GM13977 (cell line): ENCODE measurements at regions not wholly inside any gene's neighbourhood (a gene's known extent, or its start where the extent isn't known, plus 50 kb on each side); places are given as distances from the start of the nearest gene placed in this dataset.

Experiments
- DNase-seq: peaks from one replicate; pipeline ENCODE4 v3.0.0; 2012; ENCODE audit warnings: low spot score
- CTCF ChIP-seq: IDR thresholded peaks from 2 replicates; pipeline ENCODE4 v1.5.1; 2012; ENCODE audit warnings: mild to moderate bottlenecking, control low read depth; ENCODE audit not compliant: insufficient read depth; ENCODE audit errors: extremely low read depth, missing control alignments
- in situ Hi-C: fragments of 300-500 bp; cut with MboI; formaldehyde crosslinking; loops from one replicate; pipeline ENCODE4 v1.12.0; 2022; ENCODE audit warnings: low sequenced_read_pairs, low pct_unique_long_range_greater_than_20kb, mixed read lengths, inconsistent platforms; ENCODE audit not compliant: unreplicated experiment

- in situ Hi-C loops, result no loop called here
- TF ChIP-seq CTCF, result no peak
- DNase-seq, result no peak
These were observed 796.2 kb downstream of the TLE1 start for GRCh38 chr9:80893190-80893589.

- no peak for TF ChIP-seq CTCF
- in situ Hi-C loops, result no loop called here
- no peak for DNase-seq
These were observed 796.6 kb downstream of the TLE1 start for GRCh38 chr9:80892703-80893102.

- TF ChIP-seq CTCF, result no peak
- DNase-seq, result no peak
- in situ Hi-C loops, result no loop called here
These were observed 799.2 kb downstream of the TLE1 start for GRCh38 chr9:80890124-80890523.

- TF ChIP-seq CTCF, result peak; percentile 27
- in situ Hi-C loops, result no loop called here
- no peak for DNase-seq
These were observed 803.5 kb downstream of the TLE1 start for GRCh38 chr9:80885894-80886293.

- in situ Hi-C loops, result no loop called here
- no peak for TF ChIP-seq CTCF
- no peak for DNase-seq
These were observed 805.3 kb downstream of the TLE1 start for GRCh38 chr9:80883826-80884579.

DNA sequence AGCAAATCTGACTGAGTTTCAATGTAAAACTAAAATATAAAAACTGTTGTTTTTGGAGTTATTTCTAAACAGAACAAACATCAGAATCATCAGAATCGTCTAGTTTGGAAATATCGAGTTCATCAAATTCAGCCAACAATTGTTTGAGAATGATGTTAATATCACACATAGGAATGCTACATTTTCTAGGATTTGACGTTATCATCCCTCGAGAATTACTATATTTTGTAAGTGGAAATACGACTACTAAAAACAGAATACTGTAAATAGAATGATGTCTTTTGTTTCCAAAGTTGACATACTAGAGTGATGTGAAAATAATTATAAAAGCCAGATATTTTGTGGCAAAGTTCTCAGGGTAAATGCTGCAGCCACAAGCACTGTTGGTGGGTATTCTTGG, 805.9 kb downstream of the TLE1 start:
- in situ Hi-C loops, result no loop called here
- TF ChIP-seq CTCF, result no peak
- no peak for DNase-seq
